ENCODE measurements at regions not wholly inside any gene's neighbourhood (a gene's known extent, or its start where the extent isn't known, plus 50 kb on each side); places are given as distances from the start of the nearest gene placed in this dataset.

DNA sequence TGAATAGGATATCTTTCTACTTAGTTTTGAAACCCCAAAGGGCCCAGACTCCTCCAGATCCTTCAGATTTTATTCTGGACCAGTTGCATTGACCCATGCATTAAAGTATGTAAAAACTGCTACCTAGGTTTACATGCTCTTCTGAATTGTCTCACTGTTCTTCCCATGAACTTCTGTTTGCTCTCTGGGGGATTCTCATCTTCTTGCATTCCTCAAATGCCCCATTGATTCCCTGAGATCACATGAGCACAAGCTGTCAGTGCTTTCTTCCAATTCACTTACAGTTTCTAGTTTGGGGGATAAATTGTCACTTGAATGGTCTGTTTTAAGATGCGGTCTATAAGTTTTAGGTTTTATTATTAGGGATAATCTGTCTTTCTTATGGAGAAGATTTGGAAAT is 188.9 kb upstream of the KIF2B start:
- Mint-ChIP-seq H3K4me3 (no peak overlapping the region), H3K36me3 (no peaks in the 10 kb centered on the region), H3K27me3 (no peaks in the 10 kb centered on the region), H3K9me3 (peaks cover 3 to 7% (median 4%) of the 10 kb centered on the region in 7 donors), H3K4me1 (no peaks in the 10 kb centered on the region), H3K27ac (no peak overlapping the region)
- no peak for ATAC-seq (ENCODE audit: low read depth in 2 of 2)
- Histone ChIP-seq H3K27me3 (ENCODE audit: control insufficient read depth, insufficient read depth, low read length) (no peaks in the 10 kb centered on the region), H3K4me3 (ENCODE audit: low read depth, low read length) (no peak overlapping the region), H3K4me1 (ENCODE audit: control insufficient read depth, insufficient read depth, low read length, poor library complexity, severe bottlenecking) (no peaks in the 10 kb centered on the region), H3K36me3 (ENCODE audit: control insufficient read depth, insufficient read depth, low read length) (no peaks in the 10 kb centered on the region), H3K9me3 (ENCODE audit: control insufficient read depth in 2 of 2, low read length in 2 of 2) (no peaks in the 10 kb centered on the region), H3K27ac (ENCODE audit: insufficient read depth, low read length, poor library complexity, severe bottlenecking) (no peak overlapping the region)
- no peak for DNase-seq

DNA sequence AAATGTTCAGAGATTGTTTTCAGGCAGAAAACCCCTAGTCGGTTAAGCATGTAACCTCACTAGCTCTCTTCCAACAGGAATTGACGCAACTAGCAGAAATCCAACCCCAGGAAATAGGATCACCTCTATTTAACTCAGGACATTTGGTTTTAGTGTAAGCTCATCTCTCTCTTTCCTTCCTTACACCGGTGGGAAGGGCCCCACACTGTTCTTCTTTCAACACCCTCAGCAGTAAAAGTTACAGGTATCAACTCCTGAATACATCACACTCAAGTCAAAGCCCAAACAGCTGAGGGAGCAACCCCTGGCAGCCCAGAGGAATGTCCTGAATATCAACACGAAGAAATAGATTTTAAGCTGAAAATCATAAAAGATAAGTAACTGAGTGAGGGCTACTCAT is 191.2 kb upstream of the KIF2B start:
- Histone ChIP-seq H3K27ac (ENCODE audit: insufficient read depth, low read length, poor library complexity, severe bottlenecking) (no peak overlapping the region), H3K4me1 (ENCODE audit: control insufficient read depth, insufficient read depth, low read length, poor library complexity, severe bottlenecking) (no peaks in the 10 kb centered on the region), H3K9me3 (ENCODE audit: control insufficient read depth in 2 of 2, low read length in 2 of 2) (no peaks in the 10 kb centered on the region), H3K36me3 (ENCODE audit: control insufficient read depth, insufficient read depth, low read length) (no peaks in the 10 kb centered on the region), H3K27me3 (ENCODE audit: control insufficient read depth, insufficient read depth, low read length) (no peaks in the 10 kb centered on the region), H3K4me3 (ENCODE audit: low read depth, low read length) (no peak overlapping the region)
- no peak overlapping the region for H3K27ac Mint-ChIP-seq
- peaks cover 1 to 10% (median 4%) of the 10 kb centered on the region in 7 donors for H3K9me3 Mint-ChIP-seq
- ATAC-seq (ENCODE audit: low read depth in 2 of 2) (no peak), DNase-seq (no peak)
- H3K27me3 Mint-ChIP-seq, result no peaks in the 10 kb centered on the region
- no peak overlapping the region for H3K4me3 Mint-ChIP-seq
- H3K36me3 Mint-ChIP-seq, result no peaks in the 10 kb centered on the region
- no peaks in the 10 kb centered on the region for H3K4me1 Mint-ChIP-seq

DNA sequence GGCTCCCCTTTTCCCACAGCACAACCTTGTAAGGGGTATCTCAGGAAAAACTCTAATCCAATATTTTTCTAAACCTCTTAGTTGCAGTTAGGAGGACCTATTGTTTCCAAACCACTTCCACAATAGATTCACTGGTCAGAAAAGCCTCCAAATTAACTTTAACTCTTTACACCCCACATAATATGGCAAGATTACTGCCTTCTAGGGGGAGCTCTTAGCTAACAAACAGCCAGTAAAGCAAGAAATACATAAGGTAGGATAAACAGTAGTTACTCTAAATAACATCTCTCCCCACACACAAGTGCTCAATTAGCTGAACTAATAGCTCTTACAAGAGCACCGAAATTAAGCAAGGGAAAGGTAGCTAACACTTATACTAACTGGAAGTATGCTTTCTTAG is 192.1 kb upstream of the KIF2B start:
- H3K27me3 Mint-ChIP-seq, result no peaks in the 10 kb centered on the region
- H3K36me3 Mint-ChIP-seq, result no peaks in the 10 kb centered on the region
- H3K9me3 Mint-ChIP-seq, result peaks cover 0 to 10% (median 3%) of the 10 kb centered on the region in 7 donors
- no peak for ATAC-seq (ENCODE audit: low read depth in 2 of 2)
- no peaks in the 10 kb centered on the region for H3K4me1 ChIP-seq (ENCODE audit: control insufficient read depth, insufficient read depth, low read length, poor library complexity, severe bottlenecking)
- no peak overlapping the region for H3K4me3 ChIP-seq (ENCODE audit: low read depth, low read length)
- H3K27me3 ChIP-seq (ENCODE audit: control insufficient read depth, insufficient read depth, low read length), result no peaks in the 10 kb centered on the region
- DNase-seq, result no peak
- no peaks in the 10 kb centered on the region for H3K9me3 ChIP-seq (ENCODE audit: control insufficient read depth in 2 of 2, low read length in 2 of 2)
- no peak overlapping the region for H3K4me3 Mint-ChIP-seq
- no peak overlapping the region for H3K27ac Mint-ChIP-seq
- H3K4me1 Mint-ChIP-seq, result no peaks in the 10 kb centered on the region
- H3K36me3 ChIP-seq (ENCODE audit: control insufficient read depth, insufficient read depth, low read length), result no peaks in the 10 kb centered on the region
- no peak overlapping the region for H3K27ac ChIP-seq (ENCODE audit: insufficient read depth, low read length, poor library complexity, severe bottlenecking)

DNA sequence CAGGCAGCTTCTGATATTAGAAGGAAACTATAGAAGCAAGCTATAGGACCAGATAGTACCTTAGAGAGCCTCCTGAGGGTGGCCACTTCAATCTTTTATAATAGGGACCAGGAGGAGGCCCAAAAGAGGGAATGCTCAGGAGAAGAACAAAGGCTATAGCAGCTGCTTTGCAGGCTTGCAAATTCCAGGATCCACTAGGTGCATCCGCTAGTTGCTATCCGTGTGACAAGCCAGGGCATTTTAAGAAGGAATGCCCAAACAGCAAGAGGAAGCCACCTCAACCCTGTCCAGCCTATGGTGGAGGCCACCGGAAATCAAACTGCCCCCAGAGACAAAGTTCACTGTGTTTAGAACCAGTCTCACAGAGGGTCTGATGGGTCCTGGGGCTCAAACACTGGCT is 192.6 kb upstream of the KIF2B start:
- Histone ChIP-seq H3K9me3 (ENCODE audit: control insufficient read depth in 2 of 2, low read length in 2 of 2) (no peaks in the 10 kb centered on the region), H3K4me3 (ENCODE audit: low read depth, low read length) (no peak overlapping the region), H3K4me1 (ENCODE audit: control insufficient read depth, insufficient read depth, low read length, poor library complexity, severe bottlenecking) (no peaks in the 10 kb centered on the region), H3K27me3 (ENCODE audit: control insufficient read depth, insufficient read depth, low read length) (no peaks in the 10 kb centered on the region), H3K27ac (ENCODE audit: insufficient read depth, low read length, poor library complexity, severe bottlenecking) (no peak overlapping the region), H3K36me3 (ENCODE audit: control insufficient read depth, insufficient read depth, low read length) (no peaks in the 10 kb centered on the region)
- H3K4me3 Mint-ChIP-seq, result no peak overlapping the region
- no peak overlapping the region for H3K27ac Mint-ChIP-seq
- ATAC-seq (ENCODE audit: low read depth in 2 of 2), result no peak
- no peaks in the 10 kb centered on the region for H3K36me3 Mint-ChIP-seq
- H3K4me1 Mint-ChIP-seq, result no peaks in the 10 kb centered on the region
- peaks cover 0 to 11% (median 3%) of the 10 kb centered on the region in 7 donors for H3K9me3 Mint-ChIP-seq
- DNase-seq, result no peak
- H3K27me3 Mint-ChIP-seq, result no peaks in the 10 kb centered on the region

DNA sequence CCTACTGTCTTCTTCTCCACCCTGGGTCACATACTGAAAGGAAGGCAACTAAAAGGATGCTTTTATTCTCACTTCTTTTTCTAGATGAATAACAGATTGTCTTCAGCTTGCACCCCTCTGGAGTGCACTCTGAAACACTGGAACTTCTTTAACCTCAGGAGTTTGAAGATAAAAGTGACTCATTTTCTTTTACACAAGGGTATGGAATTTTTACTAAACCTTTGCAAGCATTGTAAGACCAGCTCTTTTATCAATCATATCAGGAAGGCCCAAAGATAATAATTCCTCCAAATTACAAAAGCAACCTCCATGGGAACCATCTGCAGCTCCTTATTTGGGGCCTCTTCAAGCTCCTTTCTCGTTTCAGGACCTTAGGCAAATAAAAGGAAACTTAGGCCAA is 193.5 kb upstream of the KIF2B start:
- no peaks in the 10 kb centered on the region for H3K4me1 Mint-ChIP-seq
- H3K36me3 ChIP-seq (ENCODE audit: control insufficient read depth, insufficient read depth, low read length), result no peaks in the 10 kb centered on the region
- no peak for ATAC-seq (ENCODE audit: low read depth in 2 of 2)

DNA sequence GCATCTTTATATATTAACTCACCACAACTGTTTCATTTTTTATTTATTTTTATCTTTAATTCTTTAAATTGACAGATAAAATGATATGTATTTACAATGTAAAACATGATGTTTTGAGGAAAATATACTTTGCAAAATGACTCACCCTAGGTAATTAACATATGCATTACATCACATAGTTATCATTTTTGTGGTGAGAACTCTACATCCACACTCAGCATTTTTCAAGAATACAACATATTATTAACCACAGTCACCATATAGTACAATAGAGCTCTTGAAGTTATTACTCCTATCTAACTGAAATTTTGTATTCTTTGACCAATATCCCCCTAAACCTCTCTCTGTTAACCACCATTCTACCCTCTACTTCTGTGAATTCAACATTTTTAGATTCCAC is 194.7 kb upstream of the KIF2B start:
- H3K27me3 Mint-ChIP-seq, result no peaks in the 10 kb centered on the region

More for the DNA sequence above, 193.5 kb upstream of the KIF2B start:
- Histone ChIP-seq H3K4me1 (ENCODE audit: control insufficient read depth, insufficient read depth, low read length, poor library complexity, severe bottlenecking) (no peaks in the 10 kb centered on the region), H3K27me3 (ENCODE audit: control insufficient read depth, insufficient read depth, low read length) (no peaks in the 10 kb centered on the region), H3K27ac (ENCODE audit: insufficient read depth, low read length, poor library complexity, severe bottlenecking) (no peak overlapping the region), H3K4me3 (ENCODE audit: low read depth, low read length) (no peak overlapping the region), H3K9me3 (ENCODE audit: control insufficient read depth in 2 of 2, low read length in 2 of 2) (no peaks in the 10 kb centered on the region)
- Mint-ChIP-seq H3K9me3 (peaks cover 0 to 15% (median 3%) of the 10 kb centered on the region in 7 donors), H3K27ac (no peak overlapping the region), H3K27me3 (no peaks in the 10 kb centered on the region), H3K4me3 (no peak overlapping the region), H3K36me3 (no peaks in the 10 kb centered on the region)
- DNase-seq, result no peak

DNA sequence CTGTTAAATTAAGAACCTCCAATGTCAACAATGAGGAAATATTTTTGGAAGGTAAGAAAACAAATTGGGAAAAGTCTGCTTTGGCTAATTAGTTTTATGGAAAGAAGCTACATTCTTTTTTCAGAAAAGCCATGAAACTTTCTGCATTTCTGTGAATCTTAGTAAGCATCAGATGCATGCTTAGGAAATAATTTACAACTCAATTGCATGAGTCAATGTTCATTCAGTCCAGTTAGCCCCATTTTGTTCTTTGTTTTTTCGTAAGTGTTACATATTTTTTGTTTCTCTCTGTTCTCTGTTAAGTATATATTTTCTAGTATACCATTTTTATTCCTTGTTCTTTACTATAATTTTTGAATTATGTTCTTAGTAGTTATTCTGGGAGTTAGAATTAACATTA is 195.2 kb upstream of the KIF2B start:
- Histone ChIP-seq H3K9me3 (ENCODE audit: control insufficient read depth in 2 of 2, low read length in 2 of 2) (no peaks in the 10 kb centered on the region), H3K4me3 (ENCODE audit: low read depth, low read length) (no peak overlapping the region), H3K27ac (ENCODE audit: insufficient read depth, low read length, poor library complexity, severe bottlenecking) (no peak overlapping the region), H3K36me3 (ENCODE audit: control insufficient read depth, insufficient read depth, low read length) (no peaks in the 10 kb centered on the region), H3K27me3 (ENCODE audit: control insufficient read depth, insufficient read depth, low read length) (no peaks in the 10 kb centered on the region), H3K4me1 (ENCODE audit: control insufficient read depth, insufficient read depth, low read length, poor library complexity, severe bottlenecking) (no peaks in the 10 kb centered on the region)
- no peak for DNase-seq
- Mint-ChIP-seq H3K9me3 (peaks cover 0 to 12% (median 2%) of the 10 kb centered on the region in 7 donors), H3K4me1 (no peaks in the 10 kb centered on the region), H3K36me3 (no peaks in the 10 kb centered on the region), H3K27ac (no peak overlapping the region), H3K27me3 (no peaks in the 10 kb centered on the region), H3K4me3 (no peak overlapping the region)
- no peak for ATAC-seq (ENCODE audit: low read depth in 2 of 2)

More for the DNA sequence above, 194.7 kb upstream of the KIF2B start:
- Histone ChIP-seq H3K36me3 (ENCODE audit: control insufficient read depth, insufficient read depth, low read length) (no peaks in the 10 kb centered on the region), H3K27me3 (ENCODE audit: control insufficient read depth, insufficient read depth, low read length) (no peaks in the 10 kb centered on the region), H3K4me1 (ENCODE audit: control insufficient read depth, insufficient read depth, low read length, poor library complexity, severe bottlenecking) (no peaks in the 10 kb centered on the region), H3K27ac (ENCODE audit: insufficient read depth, low read length, poor library complexity, severe bottlenecking) (no peak overlapping the region), H3K4me3 (ENCODE audit: low read depth, low read length) (no peak overlapping the region), H3K9me3 (ENCODE audit: control insufficient read depth in 2 of 2, low read length in 2 of 2) (no peaks in the 10 kb centered on the region)
- no peak overlapping the region for H3K4me3 Mint-ChIP-seq
- H3K4me1 Mint-ChIP-seq, result no peaks in the 10 kb centered on the region
- no peak overlapping the region for H3K27ac Mint-ChIP-seq
- ATAC-seq (ENCODE audit: low read depth in 2 of 2), result no peak
- no peaks in the 10 kb centered on the region for H3K36me3 Mint-ChIP-seq
- peaks cover 0 to 12% (median 2%) of the 10 kb centered on the region in 7 donors for H3K9me3 Mint-ChIP-seq
- no peak for DNase-seq

DNA sequence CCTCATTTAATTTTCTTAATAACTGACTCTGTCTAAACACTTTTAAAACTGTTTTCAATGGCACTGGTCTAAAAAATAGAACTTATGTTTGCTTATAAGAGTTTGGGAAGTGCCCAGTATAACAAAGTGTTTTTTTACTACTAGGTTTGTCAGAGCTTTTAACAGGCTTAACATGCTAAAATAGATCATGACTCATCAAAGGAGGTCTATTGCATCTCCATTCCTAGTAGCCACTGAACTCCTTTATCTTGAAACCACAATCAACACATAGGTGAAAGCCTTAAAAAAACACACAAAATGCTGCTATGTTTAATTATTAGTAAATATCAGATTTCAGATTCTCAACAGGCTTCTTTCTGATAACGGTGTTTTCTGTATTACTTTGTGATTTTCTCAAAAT is 196.4 kb upstream of the KIF2B start:
- Histone ChIP-seq H3K4me1 (ENCODE audit: control insufficient read depth, insufficient read depth, low read length, poor library complexity, severe bottlenecking) (no peaks in the 10 kb centered on the region), H3K27ac (ENCODE audit: insufficient read depth, low read length, poor library complexity, severe bottlenecking) (no peak overlapping the region), H3K4me3 (ENCODE audit: low read depth, low read length) (no peak overlapping the region), H3K36me3 (ENCODE audit: control insufficient read depth, insufficient read depth, low read length) (no peaks in the 10 kb centered on the region), H3K9me3 (ENCODE audit: control insufficient read depth in 2 of 2, low read length in 2 of 2) (no peaks in the 10 kb centered on the region), H3K27me3 (ENCODE audit: control insufficient read depth, insufficient read depth, low read length) (no peaks in the 10 kb centered on the region)
- H3K27ac Mint-ChIP-seq, result no peak overlapping the region
- H3K4me1 Mint-ChIP-seq, result no peaks in the 10 kb centered on the region
- DNase-seq (no peak), ATAC-seq (ENCODE audit: low read depth in 2 of 2) (no peak)
- no peaks in the 10 kb centered on the region for H3K27me3 Mint-ChIP-seq
- peaks cover 0 to 12% (median 3%) of the 10 kb centered on the region in 7 donors for H3K9me3 Mint-ChIP-seq
- H3K36me3 Mint-ChIP-seq, result no peaks in the 10 kb centered on the region
- H3K4me3 Mint-ChIP-seq, result no peak overlapping the region

Measured in CD4-positive, CD25-positive, alpha-beta regulatory T cell (primary cell).